ENCODE measurements at regions not wholly inside any gene's neighbourhood (a gene's known extent, or its start where the extent isn't known, plus 50 kb on each side); places are given as distances from the start of the nearest gene placed in this dataset.

DNA sequence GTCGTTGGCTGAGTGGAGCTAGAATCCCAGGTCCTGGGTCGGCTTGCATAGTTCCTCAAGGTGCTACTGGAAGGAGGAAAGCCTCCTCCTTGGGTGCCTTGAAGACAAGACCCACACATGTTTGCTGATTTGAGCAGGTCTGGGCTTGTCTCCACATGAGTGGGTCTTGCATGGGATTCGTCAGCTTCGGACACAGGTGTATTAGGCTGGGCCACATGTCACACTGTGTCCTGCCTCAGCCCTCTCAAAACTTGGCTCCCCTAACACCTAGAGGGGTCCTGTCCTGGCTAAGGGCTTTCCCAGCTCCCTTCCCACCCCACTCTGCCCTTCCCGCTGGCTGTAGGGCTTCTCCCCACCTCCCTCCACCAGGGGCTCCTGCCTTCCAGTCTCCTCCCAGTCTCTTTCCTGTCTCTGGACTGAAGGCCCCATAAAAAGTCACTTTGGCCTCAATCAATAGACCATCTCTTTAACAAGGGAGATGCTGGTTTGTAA, 73.0 kb upstream of the ADPGK start:
- CTCF ChIA-PET, result interaction anchor here (1.0 kb wide), 1 partner anchor 19 kb away, joined by 3 read pairs; no protein-coding TSS in a partner anchor

DNA sequence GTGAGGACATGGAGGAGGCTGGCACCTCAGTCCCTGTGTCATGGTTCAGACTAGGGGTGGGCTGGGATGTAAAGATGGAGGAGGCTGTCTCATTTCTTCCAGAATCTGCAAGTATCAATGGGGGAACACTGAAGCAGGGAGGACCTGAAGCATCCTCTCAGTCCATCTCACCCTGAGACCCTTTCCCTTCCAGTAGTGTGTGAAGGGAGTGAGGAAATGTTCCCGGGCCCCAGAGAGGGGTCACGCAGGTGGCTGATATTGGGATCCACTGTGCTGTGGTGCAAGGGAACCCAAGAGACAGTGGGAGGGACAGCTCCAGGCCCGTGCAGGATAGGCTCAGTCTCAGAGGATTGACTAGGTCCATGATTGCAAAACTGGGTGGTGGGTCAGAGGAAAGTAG, 72.2 kb upstream of the ADPGK start:
- H3K36me3 Mint-ChIP-seq (ENCODE audit: low read depth), result no peaks in the 10 kb centered on the region
- intact Hi-C loops (cut with micrococcal nuclease), result no loop called here
- POLR2A ChIA-PET, result no interaction called here
- TF ChIP-seq, protein P1, sequence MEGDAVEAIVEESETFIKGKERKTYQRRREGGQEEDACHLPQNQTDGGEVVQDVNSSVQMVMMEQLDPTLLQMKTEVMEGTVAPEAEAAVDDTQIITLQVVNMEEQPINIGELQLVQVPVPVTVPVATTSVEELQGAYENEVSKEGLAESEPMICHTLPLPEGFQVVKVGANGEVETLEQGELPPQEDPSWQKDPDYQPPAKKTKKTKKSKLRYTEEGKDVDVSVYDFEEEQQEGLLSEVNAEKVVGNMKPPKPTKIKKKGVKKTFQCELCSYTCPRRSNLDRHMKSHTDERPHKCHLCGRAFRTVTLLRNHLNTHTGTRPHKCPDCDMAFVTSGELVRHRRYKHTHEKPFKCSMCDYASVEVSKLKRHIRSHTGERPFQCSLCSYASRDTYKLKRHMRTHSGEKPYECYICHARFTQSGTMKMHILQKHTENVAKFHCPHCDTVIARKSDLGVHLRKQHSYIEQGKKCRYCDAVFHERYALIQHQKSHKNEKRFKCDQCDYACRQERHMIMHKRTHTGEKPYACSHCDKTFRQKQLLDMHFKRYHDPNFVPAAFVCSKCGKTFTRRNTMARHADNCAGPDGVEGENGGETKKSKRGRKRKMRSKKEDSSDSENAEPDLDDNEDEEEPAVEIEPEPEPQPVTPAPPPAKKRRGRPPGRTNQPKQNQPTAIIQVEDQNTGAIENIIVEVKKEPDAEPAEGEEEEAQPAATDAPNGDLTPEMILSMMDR (IDR thresholded peaks at IDR 0.05), result no peak
- H3K27me3 Mint-ChIP-seq, result peaks cover 8% of the 10 kb centered on the region
- no peaks in the 10 kb centered on the region for H3K9me3 Mint-ChIP-seq
- ATAC-seq (no peak), DNase-seq (no peak)
- no peak overlapping the region for H3K4me3 Mint-ChIP-seq
- no peak overlapping the region for H3K27ac Mint-ChIP-seq
- no peaks in the 10 kb centered on the region for H3K4me1 Mint-ChIP-seq (ENCODE audit: low read depth)
- CTCF ChIA-PET, result no interaction called here

More for the DNA sequence above, 73.0 kb upstream of the ADPGK start:
- Mint-ChIP-seq H3K27me3 (peaks cover 8% of the 10 kb centered on the region), H3K4me3 (no peak overlapping the region), H3K4me1 (ENCODE audit: low read depth) (no peaks in the 10 kb centered on the region), H3K9me3 (no peaks in the 10 kb centered on the region), H3K36me3 (ENCODE audit: low read depth) (no peaks in the 10 kb centered on the region), H3K27ac (no peak overlapping the region)
- intact Hi-C loops (cut with micrococcal nuclease), result no loop called here
- TF ChIP-seq, protein P1 (IDR thresholded peaks at IDR 0.05), result no peak
- DNase-seq, result no peak
- ATAC-seq, result no peak
- POLR2A ChIA-PET, result no interaction called here

DNA sequence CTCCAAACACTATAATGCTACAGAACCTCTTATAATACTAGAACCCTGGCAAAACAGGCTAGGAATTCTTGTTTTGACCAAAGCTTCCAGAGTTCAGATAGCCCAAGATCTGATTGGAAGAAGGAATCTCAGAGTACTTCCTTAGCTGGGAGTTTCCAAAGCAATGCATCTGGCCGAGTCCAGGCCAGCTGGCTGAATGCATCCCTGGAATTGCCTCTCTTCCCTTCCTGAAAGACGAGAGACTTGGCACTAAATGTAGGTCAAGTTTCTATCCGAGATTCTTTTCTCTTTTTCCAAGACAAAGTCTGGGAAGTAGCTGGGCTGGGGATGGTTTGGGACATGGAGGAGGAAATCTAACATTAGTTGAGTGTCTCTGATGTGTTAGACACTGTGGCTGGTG, 68.7 kb upstream of the ADPGK start:
- no peak for ATAC-seq
- no peak overlapping the region for H3K27ac Mint-ChIP-seq
- intact Hi-C loops (cut with micrococcal nuclease), result no loop called here

DNA sequence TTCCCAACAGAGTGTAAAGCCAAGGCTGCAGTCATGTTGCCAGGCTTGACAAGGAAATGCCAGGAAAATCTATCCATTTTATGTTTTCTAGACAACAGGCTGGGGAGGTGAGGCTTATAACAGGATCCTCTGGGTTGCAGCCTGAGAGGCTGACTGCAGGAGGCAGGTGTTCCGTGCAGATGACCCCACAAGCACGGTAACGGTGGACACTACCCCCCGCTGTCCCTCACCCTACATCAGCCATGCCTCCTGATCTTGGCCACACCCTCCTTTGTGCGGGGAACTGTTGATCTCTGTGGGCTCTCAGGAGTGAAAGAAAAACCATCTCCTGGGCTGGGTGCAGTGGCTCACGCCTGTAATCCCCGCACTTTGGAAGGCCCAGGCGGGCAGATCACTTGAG, 68.0 kb upstream of the ADPGK start:
- no peaks in the 10 kb centered on the region for H3K36me3 Mint-ChIP-seq (ENCODE audit: low read depth)
- TF ChIP-seq, protein P1 (IDR thresholded peaks at IDR 0.05), result no peak
- ATAC-seq (no peak), DNase-seq (no peak)
- no peak overlapping the region for H3K4me3 Mint-ChIP-seq
- no peaks in the 10 kb centered on the region for H3K9me3 Mint-ChIP-seq
- intact Hi-C loops (cut with micrococcal nuclease), result no loop called here
- H3K27ac Mint-ChIP-seq, result no peak overlapping the region
- POLR2A ChIA-PET, result no interaction called here
- CTCF ChIA-PET, result no interaction called here
- no peaks in the 10 kb centered on the region for H3K4me1 Mint-ChIP-seq (ENCODE audit: low read depth)
- H3K27me3 Mint-ChIP-seq, result peaks cover 23% of the 10 kb centered on the region

More for the DNA sequence above, 68.7 kb upstream of the ADPGK start:
- POLR2A ChIA-PET, result no interaction called here
- TF ChIP-seq, protein P1 (IDR thresholded peaks at IDR 0.05), result no peak
- no peak overlapping the region for H3K4me3 Mint-ChIP-seq
- no peaks in the 10 kb centered on the region for H3K9me3 Mint-ChIP-seq
- H3K4me1 Mint-ChIP-seq (ENCODE audit: low read depth), result no peaks in the 10 kb centered on the region
- CTCF ChIA-PET, result no interaction called here
- no peak for DNase-seq
- no peaks in the 10 kb centered on the region for H3K36me3 Mint-ChIP-seq (ENCODE audit: low read depth)
- H3K27me3 Mint-ChIP-seq, result peaks cover 23% of the 10 kb centered on the region

DNA sequence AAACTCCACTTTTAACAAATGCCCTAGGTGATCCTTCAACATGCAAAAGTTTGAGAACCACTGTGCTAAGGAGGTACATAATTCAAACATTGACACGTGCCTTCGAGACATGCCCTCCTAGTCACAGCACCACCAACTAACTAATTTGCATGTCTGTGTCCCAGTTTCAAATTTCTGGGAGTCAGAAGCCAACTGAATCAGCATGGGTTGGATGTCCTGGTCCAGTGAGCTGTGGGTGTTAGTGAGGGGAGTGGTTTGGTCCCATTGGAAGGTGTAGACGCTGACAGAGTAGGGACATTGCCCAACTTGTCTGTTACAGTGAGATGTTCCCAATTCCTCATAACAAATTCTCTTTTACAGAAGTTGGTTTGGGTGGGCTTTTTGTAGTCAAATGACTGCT, 67.3 kb upstream of the ADPGK start:
- TF ChIP-seq, protein P1 (IDR thresholded peaks at IDR 0.05), result no peak
- H3K27me3 Mint-ChIP-seq, result peaks cover 25% of the 10 kb centered on the region
- H3K4me1 Mint-ChIP-seq (ENCODE audit: low read depth), result no peaks in the 10 kb centered on the region
- no peak overlapping the region for H3K4me3 Mint-ChIP-seq
- H3K27ac Mint-ChIP-seq, result no peak overlapping the region
- CTCF ChIA-PET, result interaction anchor here (0.5 kb wide), 1 partner anchor 138 kb away, joined by 4 read pairs; no protein-coding TSS in a partner anchor
- H3K36me3 Mint-ChIP-seq (ENCODE audit: low read depth), result no peaks in the 10 kb centered on the region
- H3K9me3 Mint-ChIP-seq, result no peaks in the 10 kb centered on the region
- POLR2A ChIA-PET, result no interaction called here
- intact Hi-C loops (cut with micrococcal nuclease), result no loop called here
- DNase-seq (no peak), ATAC-seq (no peak)

All from activated CD8-positive, alpha-beta T cell treated with anti-CD3 and anti-CD28 coated beads for 36 hours (primary cell).